Colonic mucosa (tissue), 4 donors: ENCODE measurements at regions not wholly inside any gene's neighbourhood (a gene's known extent, or its start where the extent isn't known, plus 50 kb on each side); places are given as distances from the start of the nearest gene placed in this dataset.

Experiments
- DNase-seq: peaks from one replicate; pipeline ENCODE4 v3.0.0-alpha.2; 2020
- H3K27ac ChIP-seq: fragments of 200-600 bp; one replicate; pipeline ENCODE4 v1.8.0; 2021
- H3K27me3 ChIP-seq: fragments of 200-600 bp; one replicate; pipeline ENCODE4 v1.8.0; 2021
- H3K36me3 ChIP-seq: fragments of 200-600 bp; one replicate; pipeline ENCODE4 v1.8.0; 2021
- H3K4me1 ChIP-seq: fragments of 200-600 bp; one replicate; pipeline ENCODE4 v1.8.0; 2021; ENCODE audit warnings: mild to moderate bottlenecking
- H3K4me3 ChIP-seq: fragments of 200-600 bp; one replicate; pipeline ENCODE4 v1.8.0; 2021
- H3K9ac ChIP-seq, 2 donors: one replicate each; pipeline ENCODE4 v1.7.0; 2013; ENCODE audit warnings: control low read depth in 2 of 2, low read depth in 2 of 2, low read length in 2 of 2
- H3K9me3 ChIP-seq: fragments of 200-600 bp; one replicate; pipeline ENCODE4 v1.8.0; 2021
- CTCF ChIP-seq: fragments of 200-600 bp; IDR thresholded peaks from one replicate; pipeline ENCODE4 v1.8.0; 2022; ENCODE audit warnings: antibody characterized with exemption, mild to moderate bottlenecking
- intact Hi-C: fragments of 100-400 bp; cut with DNase I; formaldehyde crosslinking; loops from one replicate; pipeline ENCODE4 v1.14.1; 2022
- donor health status: healthy.
- donor health status: DM: no; HTN: no; CAD: no.
- donor health status: DM: no; HTN: no; CAD: no.

- no peaks in the 10 kb centered on the region for H3K36me3 ChIP-seq
- no peak for DNase-seq
- H3K4me3 ChIP-seq = no peak overlapping the region
- no peaks in the 10 kb centered on the region for H3K27me3 ChIP-seq
- no peak overlapping the region for H3K27ac ChIP-seq
- H3K9ac ChIP-seq = no peak overlapping the region
- H3K4me1 ChIP-seq = no peaks in the 10 kb centered on the region
- no peak for TF ChIP-seq CTCF
- no peaks in the 10 kb centered on the region for H3K9me3 ChIP-seq
- intact Hi-C loops = no loop called here
Observed at GRCh38 chr18:71431171-71431570, 1113.0 kb downstream of the CBLN2 start.

GRCh38 chr18:71426441-71426840, 1117.7 kb downstream of the CBLN2 start:
- Histone ChIP-seq H3K4me3 (no peak overlapping the region), H3K27me3 (no peaks in the 10 kb centered on the region), H3K36me3 (no peaks in the 10 kb centered on the region), H3K27ac (no peak overlapping the region), H3K9ac (no peak overlapping the region), H3K4me1 (no peaks in the 10 kb centered on the region), H3K9me3 (no peaks in the 10 kb centered on the region)
- TF ChIP-seq CTCF = no peak
- no peak for DNase-seq
- intact Hi-C loops = no loop called here

GRCh38 chr18:71405169-71405809, 1116.4 kb downstream of the SOCS6 start:
- intact Hi-C loops = no loop called here
- Histone ChIP-seq H3K27me3 (no peaks in the 10 kb centered on the region), H3K27ac (no peak overlapping the region), H3K9ac (no peak overlapping the region), H3K36me3 (no peaks in the 10 kb centered on the region), H3K4me3 (no peak overlapping the region), H3K9me3 (no peaks in the 10 kb centered on the region), H3K4me1 (no peaks in the 10 kb centered on the region)
- TF ChIP-seq CTCF = no peak
- no peak for DNase-seq

GRCh38 chr18:71403501-71403900, 1114.7 kb downstream of the SOCS6 start:
- DNase-seq = no peak
- intact Hi-C loops = no loop called here
- no peaks in the 10 kb centered on the region for H3K4me1 ChIP-seq
- TF ChIP-seq CTCF = no peak
- no peak overlapping the region for H3K9ac ChIP-seq
- no peak overlapping the region for H3K27ac ChIP-seq
- H3K4me3 ChIP-seq = no peak overlapping the region
- H3K27me3 ChIP-seq = no peaks in the 10 kb centered on the region
- no peaks in the 10 kb centered on the region for H3K9me3 ChIP-seq
- no peaks in the 10 kb centered on the region for H3K36me3 ChIP-seq

- no peak for DNase-seq
- intact Hi-C loops = no loop called here
- no peaks in the 10 kb centered on the region for H3K36me3 ChIP-seq
Observed at GRCh38 chr18:71398531-71398930, 1109.7 kb downstream of the SOCS6 start.

More at GRCh38 chr18:71398531-71398930, 1109.7 kb downstream of the SOCS6 start:
- Histone ChIP-seq H3K27ac (no peak overlapping the region), H3K4me1 (no peaks in the 10 kb centered on the region), H3K4me3 (no peak overlapping the region), H3K9ac (no peak overlapping the region), H3K27me3 (no peaks in the 10 kb centered on the region), H3K9me3 (no peaks in the 10 kb centered on the region)
- TF ChIP-seq CTCF = no peak
